Upper lobe of left lung (tissue), 4 donors: ENCODE measurements at regions not wholly inside any gene's neighbourhood (a gene's known extent, or its start where the extent isn't known, plus 50 kb on each side); places are given as distances from the start of the nearest gene placed in this dataset.

Source experiments
- EP300 ChIP-seq, 4 donors: sonication (generic); formaldehyde crosslinking; IDR thresholded peaks; one replicate each; pipeline ENCODE4 v1.5.1; 2017; ENCODE audit warnings: antibody characterized with exemption in 4 of 4, control low read depth in 2 of 4
- TF ChIP-seq, protein P1 (sequence below), 6 experiments: fragments of 450-650 bp in 4 of 6; fragments of 200-600 bp in 2 of 6; sonication (generic) in 2 of 6; IDR thresholded peaks; one replicate each; pipeline ENCODE4 v1.5.1; 2016 to 2019; ENCODE audit warnings: antibody characterized with exemption in 6 of 6

DNA sequence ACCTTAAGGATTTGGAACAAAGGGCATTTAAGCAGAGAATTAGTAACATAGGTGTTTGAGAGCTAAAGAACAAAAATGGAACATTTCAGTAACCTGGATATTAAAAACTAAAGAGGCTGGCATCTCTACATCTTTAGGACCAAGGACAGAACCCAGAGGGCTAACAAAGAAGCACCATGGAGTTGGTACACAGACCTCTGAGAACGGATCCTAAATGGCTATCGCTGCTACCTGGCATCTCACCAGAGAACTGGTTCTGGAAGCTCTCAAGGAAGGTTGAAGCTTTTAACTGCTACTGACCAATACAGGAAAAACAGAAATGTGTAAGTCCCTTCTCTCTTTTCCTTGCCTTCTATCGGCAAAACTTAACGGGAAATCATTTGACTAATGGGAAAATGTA is 118.4 kb upstream of the TLL1 start:
- TF ChIP-seq, protein P1, sequence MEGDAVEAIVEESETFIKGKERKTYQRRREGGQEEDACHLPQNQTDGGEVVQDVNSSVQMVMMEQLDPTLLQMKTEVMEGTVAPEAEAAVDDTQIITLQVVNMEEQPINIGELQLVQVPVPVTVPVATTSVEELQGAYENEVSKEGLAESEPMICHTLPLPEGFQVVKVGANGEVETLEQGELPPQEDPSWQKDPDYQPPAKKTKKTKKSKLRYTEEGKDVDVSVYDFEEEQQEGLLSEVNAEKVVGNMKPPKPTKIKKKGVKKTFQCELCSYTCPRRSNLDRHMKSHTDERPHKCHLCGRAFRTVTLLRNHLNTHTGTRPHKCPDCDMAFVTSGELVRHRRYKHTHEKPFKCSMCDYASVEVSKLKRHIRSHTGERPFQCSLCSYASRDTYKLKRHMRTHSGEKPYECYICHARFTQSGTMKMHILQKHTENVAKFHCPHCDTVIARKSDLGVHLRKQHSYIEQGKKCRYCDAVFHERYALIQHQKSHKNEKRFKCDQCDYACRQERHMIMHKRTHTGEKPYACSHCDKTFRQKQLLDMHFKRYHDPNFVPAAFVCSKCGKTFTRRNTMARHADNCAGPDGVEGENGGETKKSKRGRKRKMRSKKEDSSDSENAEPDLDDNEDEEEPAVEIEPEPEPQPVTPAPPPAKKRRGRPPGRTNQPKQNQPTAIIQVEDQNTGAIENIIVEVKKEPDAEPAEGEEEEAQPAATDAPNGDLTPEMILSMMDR (IDR thresholded peaks at IDR 0.05) = no peak
- TF ChIP-seq EP300 (IDR thresholded peaks at IDR 0.05) = no peak
